Heart right ventricle (tissue), 16 donors: ENCODE measurements at regions not wholly inside any gene's neighbourhood (a gene's known extent, or its start where the extent isn't known, plus 50 kb on each side); places are given as distances from the start of the nearest gene placed in this dataset.
A peak's percentile ranks its signal among the peaks of the same experiment; 100 is the strongest.

ENCODE experiments used
- ATAC-seq, 8 donors: fragments of 200-7000 bp; cut with Tn5 transposase; one replicate each; pipeline ENCODE4 v1.9.1; 2020; ENCODE audit warnings: mild to moderate bottlenecking in 8 of 8, moderate library complexity in 8 of 8, moderate number of reproducible peaks in 1 of 8
- DNase-seq, 2 donors: peaks; one replicate each; pipeline ENCODE4 v3.0.0-alpha.2; 2020
- H3K27ac ChIP-seq, 10 donors: fragments of 200-600 bp; sonication (generic) in 2 of 10; one replicate each; pipeline versions ENCODE4 v1.5.0 to v1.8.0; 2020 to 2022; ENCODE audit warnings: mild to moderate bottlenecking in 3 of 10
- H3K27me3 ChIP-seq, 7 donors: fragments of 200-600 bp; one replicate each; pipeline ENCODE4 v1.8.0; 2021 to 2022; ENCODE audit warnings: mild to moderate bottlenecking in 2 of 7
- H3K36me3 ChIP-seq, 9 donors: fragments of 200-600 bp; sonication (generic) in 1 of 9; one replicate each; pipeline versions ENCODE4 v1.5.0 to v1.8.0; 2020 to 2022; ENCODE audit warnings: mild to moderate bottlenecking in 2 of 9
- H3K4me1 ChIP-seq, 9 donors: fragments of 200-600 bp; sonication (generic) in 1 of 9; one replicate each; pipeline versions ENCODE4 v1.5.0 to v1.8.0; 2020 to 2022; ENCODE audit warnings: mild to moderate bottlenecking in 4 of 9
- H3K4me3 ChIP-seq, 10 donors: fragments of 200-600 bp; sonication (generic) in 2 of 10; one replicate each; pipeline versions ENCODE4 v1.5.0 to v1.8.0; 2020 to 2022; ENCODE audit warnings: mild to moderate bottlenecking in 7 of 10, moderate library complexity in 2 of 10
- H3K9me3 ChIP-seq, 11 donors: fragments of 200-600 bp in 10 of 11; sonication (generic) in 2 of 11; one replicate each; pipeline versions ENCODE4 v1.5.0 to v1.8.0; 2013 to 2022; ENCODE audit warnings: mild to moderate bottlenecking in 2 of 11, control low read depth in 1 of 11, moderate library complexity in 1 of 11
- WGBS, 2 donors: extraction: QIAGEN DNeasy Blood & Tissue Kit; methylation state at CpG; one replicate each; pipeline ENCODE4 v1.1.7; 2013; ENCODE audit warnings: inconsistent platforms in 1 of 2; 5-methylcytosine and 5-hydroxymethylcytosine counted together
- intact Hi-C, 10 donors: fragments of 100-400 bp; cut with DNase I; formaldehyde crosslinking; loops; one replicate each; pipeline versions ENCODE4 v1.11.1 to v1.14.2; 2022
- TF ChIP-seq, protein P1 (sequence below), 9 donors: fragments of 200-600 bp; sonication (generic) in 2 of 9; IDR thresholded peaks; one replicate each; pipeline versions ENCODE4 v1.5.0 to v1.8.0; 2021 to 2022; ENCODE audit warnings: antibody characterized with exemption in 9 of 9, mild to moderate bottlenecking in 5 of 9, moderate library complexity in 1 of 9
- donor health status: Arrhythmogenic right ventricular cardiomyopathy.
- donor health status: ischemic (EF 13 %, LVEDD 7.1; RV severe dilation, severe dysfunction).
- donor health status: healthy with polysubstance abuse.
- donor health status: DM: no; HTN: yes; CAD: no.
- donor health status: DM: no; HTN: no; CAD: no.
- donor health status: ischemic (EF 25% LVEDD 6.9; RV normal size, moderate dysfunction).
- donor health status: ischemic (EF 25% LVEDD 5.7; RV mildly dilated, moderate dysfunction).
- donor health status: healthy.
- donor health status: DM: yes; HTN: yes; CAD: no.
- donor health status: Ischemic cardiomyopathy.
- donor health status: ischemic (EF 35%, LVEDD 5.7; RV mildly dilated, moderate dysfunction).
- donor health status: nonischemic (EF 11% LVEDD 7.7; RV severe dilation, severe dysfunction).
- donor health status: DM: yes; HTN: yes; CAD: no.
- donor health status: PGD.
- donor health status: ischemic (EF 29% LVEDD 5.4; RV normal size, mild dysfunction).
- donor health status: nonischemic (EF 23%, LVEDD 6.1; RV moderate dilation, normal function).

DNA sequence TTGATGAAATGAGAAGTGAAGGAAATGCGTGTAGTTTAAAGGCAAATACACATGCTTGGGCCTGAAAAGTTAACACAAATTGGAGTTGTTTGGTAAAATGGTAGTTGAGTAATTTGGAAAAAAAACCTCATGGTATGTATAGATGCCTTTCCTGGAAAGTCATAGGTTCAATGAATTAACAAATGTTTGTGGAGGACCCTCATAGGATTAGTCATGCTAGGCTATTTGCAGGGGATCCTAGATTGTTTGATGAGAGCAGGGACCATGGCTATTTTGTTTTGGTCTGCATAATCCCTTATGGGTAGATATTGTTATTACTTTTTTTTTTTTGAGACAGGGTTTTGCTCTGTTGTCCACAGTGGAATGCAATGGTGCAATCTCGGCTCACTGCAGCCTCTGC lies 93.5 kb upstream of the NR3C1 start:
- ATAC-seq (no peak), DNase-seq (no peak)
- H3K36me3 ChIP-seq = no peaks in the 10 kb centered on the region
- H3K27ac ChIP-seq = peak overlapping the region in 6 of 10 donors; percentile 16 to 78 (median 39)
- WGBS, 2 donors = 94 to 98% methylated on average over 2 of the region's 2 CpGs
- H3K4me3 ChIP-seq = no peak overlapping the region
- H3K4me1 ChIP-seq = peaks cover 11 to 42% (median 34%) of the 10 kb centered on the region in 9 donors
- intact Hi-C loops = loop anchor here in 1 of 10 donors (5.0 kb wide), 1 partner anchor 85 kb away; no protein-coding TSS in a partner anchor
- TF ChIP-seq, protein P1, sequence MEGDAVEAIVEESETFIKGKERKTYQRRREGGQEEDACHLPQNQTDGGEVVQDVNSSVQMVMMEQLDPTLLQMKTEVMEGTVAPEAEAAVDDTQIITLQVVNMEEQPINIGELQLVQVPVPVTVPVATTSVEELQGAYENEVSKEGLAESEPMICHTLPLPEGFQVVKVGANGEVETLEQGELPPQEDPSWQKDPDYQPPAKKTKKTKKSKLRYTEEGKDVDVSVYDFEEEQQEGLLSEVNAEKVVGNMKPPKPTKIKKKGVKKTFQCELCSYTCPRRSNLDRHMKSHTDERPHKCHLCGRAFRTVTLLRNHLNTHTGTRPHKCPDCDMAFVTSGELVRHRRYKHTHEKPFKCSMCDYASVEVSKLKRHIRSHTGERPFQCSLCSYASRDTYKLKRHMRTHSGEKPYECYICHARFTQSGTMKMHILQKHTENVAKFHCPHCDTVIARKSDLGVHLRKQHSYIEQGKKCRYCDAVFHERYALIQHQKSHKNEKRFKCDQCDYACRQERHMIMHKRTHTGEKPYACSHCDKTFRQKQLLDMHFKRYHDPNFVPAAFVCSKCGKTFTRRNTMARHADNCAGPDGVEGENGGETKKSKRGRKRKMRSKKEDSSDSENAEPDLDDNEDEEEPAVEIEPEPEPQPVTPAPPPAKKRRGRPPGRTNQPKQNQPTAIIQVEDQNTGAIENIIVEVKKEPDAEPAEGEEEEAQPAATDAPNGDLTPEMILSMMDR (IDR thresholded peaks at IDR 0.05) = no peak
- H3K27me3 ChIP-seq = no peaks in the 10 kb centered on the region
- no peaks in the 10 kb centered on the region for H3K9me3 ChIP-seq

DNA sequence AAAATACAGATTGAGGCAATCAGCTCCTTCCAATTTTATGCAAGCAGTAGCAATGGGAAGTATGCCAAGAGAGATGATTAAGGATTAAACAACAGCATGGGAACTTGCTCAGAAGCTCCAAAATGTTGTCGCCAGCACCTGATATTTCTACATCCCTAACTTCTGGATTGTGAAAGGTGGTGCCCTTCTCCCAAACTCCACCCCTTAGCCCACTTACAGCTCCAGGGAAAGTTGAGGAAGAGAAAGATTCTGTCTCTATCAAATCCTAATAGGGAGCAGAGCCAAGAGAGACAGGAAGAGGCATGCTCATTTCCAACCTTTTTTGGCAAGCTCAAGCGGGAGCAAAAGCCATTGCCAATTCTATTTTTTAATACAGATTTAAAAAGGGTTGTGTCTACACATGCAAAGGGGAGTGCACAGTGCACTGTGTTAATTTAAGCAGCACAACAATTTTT lies 92.4 kb upstream of the NR3C1 start:
- peak overlapping the region in 8 of 10 donors; percentile 16 to 78 (median 34) for H3K27ac ChIP-seq
- WGBS, 2 donors = 10 to 18% methylated on average over 2 of the region's 2 CpGs
- intact Hi-C loops = loop anchor here in 1 of 10 donors (5.0 kb wide), 1 partner anchor 84 kb away; no protein-coding TSS in a partner anchor
- H3K9me3 ChIP-seq = no peaks in the 10 kb centered on the region
- peaks cover 11 to 42% (median 33%) of the 10 kb centered on the region in 9 donors for H3K4me1 ChIP-seq
- no peaks in the 10 kb centered on the region for H3K36me3 ChIP-seq
- DNase-seq (peak in 1 of 2 donors; percentile 38), ATAC-seq (peak; percentile 72 to 88 (median 83))
- no peaks in the 10 kb centered on the region for H3K27me3 ChIP-seq
- TF ChIP-seq, protein P1 (IDR thresholded peaks at IDR 0.05) = no peak
- peak overlapping the region in 1 of 10 donors; percentile 4 for H3K4me3 ChIP-seq

DNA sequence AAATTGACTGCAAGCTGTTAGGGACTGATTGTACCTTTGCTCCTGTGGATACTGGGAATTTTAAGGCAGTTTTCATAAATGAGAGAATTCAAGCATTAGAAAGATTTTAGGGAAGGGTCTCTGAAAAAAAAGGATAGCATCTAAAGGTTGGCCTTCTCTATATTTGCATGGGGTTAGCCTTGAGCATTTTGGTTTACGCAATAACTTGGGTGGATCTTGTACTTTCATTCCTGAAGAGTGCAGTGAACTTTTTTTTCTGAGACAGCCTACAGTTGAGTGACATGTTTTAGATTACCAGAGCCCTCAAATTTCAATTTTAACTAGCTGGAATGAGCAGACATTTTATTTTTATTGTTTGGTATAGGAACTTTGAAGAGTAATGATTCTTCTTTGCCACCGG lies 91.6 kb upstream of the NR3C1 start:
- peak in 2 of 8 donors; percentile 29 for ATAC-seq

DNA sequence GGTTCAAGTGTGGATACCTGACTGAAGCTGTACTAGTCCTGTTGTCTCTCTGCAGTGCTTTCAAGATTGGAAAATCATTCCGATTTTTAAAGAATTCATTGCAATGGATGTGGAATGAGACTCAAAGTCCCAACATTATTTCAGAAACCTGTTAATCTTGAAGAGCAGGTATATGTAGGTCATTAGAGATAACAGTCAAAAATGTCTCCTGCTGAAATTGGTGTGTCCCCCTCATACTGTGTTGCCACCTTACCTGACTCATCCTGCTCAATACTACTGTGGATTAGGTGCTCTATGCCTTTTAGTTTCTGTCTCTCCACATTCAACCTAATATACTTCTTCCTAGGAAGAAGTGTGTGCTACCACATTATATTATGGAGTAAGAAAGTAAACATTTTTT lies 91.1 kb upstream of the NR3C1 start:
- WGBS, 2 donors = 92 to 96% methylated on average over 1 of the region's 1 CpG
- Histone ChIP-seq H3K27ac (no peak overlapping the region), H3K27me3 (no peaks in the 10 kb centered on the region), H3K36me3 (no peaks in the 10 kb centered on the region), H3K4me3 (no peak overlapping the region), H3K4me1 (peaks cover 13 to 43% (median 33%) of the 10 kb centered on the region in 9 donors), H3K9me3 (no peaks in the 10 kb centered on the region)
- DNase-seq (no peak), ATAC-seq (no peak)
- intact Hi-C loops = no loop called here
- TF ChIP-seq, protein P1 (IDR thresholded peaks at IDR 0.05) = no peak

More for the DNA sequence above, 91.6 kb upstream of the NR3C1 start:
- Histone ChIP-seq H3K36me3 (no peaks in the 10 kb centered on the region), H3K4me3 (no peak overlapping the region), H3K27ac (peak overlapping the region in 5 of 10 donors; percentile 21 to 78 (median 33)), H3K27me3 (no peaks in the 10 kb centered on the region), H3K4me1 (peaks cover 11 to 42% (median 33%) of the 10 kb centered on the region in 9 donors), H3K9me3 (no peaks in the 10 kb centered on the region)
- 80 to 89% methylated on average over 2 of the region's 2 CpGs for WGBS, 2 donors
- TF ChIP-seq, protein P1 (IDR thresholded peaks at IDR 0.05) = no peak
- intact Hi-C loops = loop anchor here in 1 of 10 donors (5.0 kb wide), 1 partner anchor 83 kb away; no protein-coding TSS in a partner anchor
- DNase-seq = no peak
